Muscle of leg (tissue), 3 donors: ENCODE measurements at regions not wholly inside any gene's neighbourhood (a gene's known extent, or its start where the extent isn't known, plus 50 kb on each side); places are given as distances from the start of the nearest gene placed in this dataset.
A peak's percentile ranks its signal among the peaks of the same experiment; 100 is the strongest.

Source experiments
- DNase-seq: peaks from one replicate; pipeline ENCODE4 v3.0.0; 2013
- H3K27ac ChIP-seq: one replicate; pipeline ENCODE4 v1.5.1; 2013; ENCODE audit warnings: mild to moderate bottlenecking, low read length, control low read depth
- H3K27me3 ChIP-seq: one replicate; pipeline ENCODE4 v1.6.1; 2013; ENCODE audit warnings: low read length; ENCODE audit not compliant: control insufficient read depth, insufficient read depth
- H3K36me3 ChIP-seq: one replicate; pipeline ENCODE4 v1.6.1; 2013; ENCODE audit warnings: low read length; ENCODE audit not compliant: control insufficient read depth, insufficient read depth
- H3K4me1 ChIP-seq: one replicate; pipeline ENCODE4 v1.6.1; 2013; ENCODE audit warnings: low read length; ENCODE audit not compliant: control insufficient read depth, insufficient read depth
- H3K4me3 ChIP-seq: one replicate; pipeline ENCODE4 v1.5.1; 2013; ENCODE audit warnings: low read length, control low read depth
- H3K9me3 ChIP-seq: replicated peaks from 2 replicates; pipeline ENCODE4 v1.6.1; 2013; ENCODE audit warnings: low read depth, low read length; ENCODE audit not compliant: control insufficient read depth
- WGBS: methylation state at CpG from one replicate; pipeline ENCODE4 v1.1.5; 2013; ENCODE audit warnings: missing lambda C conversion rate; ENCODE audit not compliant: insufficient coverage; 5-methylcytosine and 5-hydroxymethylcytosine counted together

- no peak for DNase-seq
- H3K4me3 ChIP-seq: no peak overlapping the region
- no peaks in the 10 kb centered on the region for H3K36me3 ChIP-seq
- no peak overlapping the region for H3K27ac ChIP-seq
- H3K4me1 ChIP-seq: no peaks in the 10 kb centered on the region
- WGBS: no CpG with 5 or more reads among the region's 1 CpG
- H3K27me3 ChIP-seq: no peaks in the 10 kb centered on the region
- peaks cover 8% of the 10 kb centered on the region for H3K9me3 ChIP-seq
These were observed 530.3 kb downstream of the EPHA5 start for GRCh38 chr4:65139998-65140397.

GRCh38 chr4:65126200-65126599, 544.1 kb downstream of the EPHA5 start:
- H3K9me3 ChIP-seq: no peaks in the 10 kb centered on the region
- no peaks in the 10 kb centered on the region for H3K4me1 ChIP-seq
- DNase-seq: no peak
- H3K4me3 ChIP-seq: no peak overlapping the region
- no CpG with 5 or more reads among the region's 2 CpGs for WGBS
- H3K27ac ChIP-seq: no peak overlapping the region
- H3K27me3 ChIP-seq: no peaks in the 10 kb centered on the region
- no peaks in the 10 kb centered on the region for H3K36me3 ChIP-seq

GRCh38 chr4:65120287-65120686, 550.0 kb downstream of the EPHA5 start:
- Histone ChIP-seq H3K27ac (no peak overlapping the region), H3K4me3 (no peak overlapping the region), H3K36me3 (no peaks in the 10 kb centered on the region), H3K4me1 (no peaks in the 10 kb centered on the region), H3K27me3 (no peaks in the 10 kb centered on the region), H3K9me3 (no peaks in the 10 kb centered on the region)
- DNase-seq: no peak
- no CpG with 5 or more reads among the region's 1 CpG for WGBS

GRCh38 chr4:65102419-65102818, 567.9 kb downstream of the EPHA5 start:
- Histone ChIP-seq H3K4me3 (no peak overlapping the region), H3K9me3 (no peaks in the 10 kb centered on the region), H3K27me3 (no peaks in the 10 kb centered on the region), H3K27ac (no peak overlapping the region), H3K4me1 (no peaks in the 10 kb centered on the region), H3K36me3 (no peaks in the 10 kb centered on the region)
- no peak for DNase-seq
- WGBS: no CpG with 5 or more reads among the region's 2 CpGs

- no peaks in the 10 kb centered on the region for H3K9me3 ChIP-seq
- no peak for DNase-seq
- H3K36me3 ChIP-seq: no peaks in the 10 kb centered on the region
- no CpG with 5 or more reads among the region's 1 CpG for WGBS
- H3K27me3 ChIP-seq: no peaks in the 10 kb centered on the region
- H3K4me3 ChIP-seq: no peak overlapping the region
- no peaks in the 10 kb centered on the region for H3K4me1 ChIP-seq
- H3K27ac ChIP-seq: no peak overlapping the region
These were observed 573.7 kb downstream of the EPHA5 start for GRCh38 chr4:65096630-65097029.

- no peaks in the 10 kb centered on the region for H3K4me1 ChIP-seq
- no peaks in the 10 kb centered on the region for H3K9me3 ChIP-seq
- H3K36me3 ChIP-seq: no peaks in the 10 kb centered on the region
- no peak for DNase-seq
- no peak overlapping the region for H3K4me3 ChIP-seq
- H3K27ac ChIP-seq: no peak overlapping the region
- no peaks in the 10 kb centered on the region for H3K27me3 ChIP-seq
These were observed 580.6 kb downstream of the EPHA5 start for GRCh38 chr4:65089666-65090065.

GRCh38 chr4:65083076-65083475, 587.2 kb downstream of the EPHA5 start:
- H3K4me1 ChIP-seq: no peaks in the 10 kb centered on the region
- H3K27ac ChIP-seq: no peak overlapping the region
- no peak overlapping the region for H3K4me3 ChIP-seq
- peak; percentile 29 for DNase-seq
- no peaks in the 10 kb centered on the region for H3K27me3 ChIP-seq
- no peaks in the 10 kb centered on the region for H3K9me3 ChIP-seq
- no peaks in the 10 kb centered on the region for H3K36me3 ChIP-seq
- no CpG with 5 or more reads among the region's 3 CpGs for WGBS

- DNase-seq: no peak
- H3K9me3 ChIP-seq: no peaks in the 10 kb centered on the region
- H3K27ac ChIP-seq: no peak overlapping the region
- H3K27me3 ChIP-seq: no peaks in the 10 kb centered on the region
- no peaks in the 10 kb centered on the region for H3K4me1 ChIP-seq
- H3K4me3 ChIP-seq: no peak overlapping the region
- no CpG with 5 or more reads among the region's 1 CpG for WGBS
- no peaks in the 10 kb centered on the region for H3K36me3 ChIP-seq
These were observed 598.7 kb downstream of the EPHA5 start for GRCh38 chr4:65071564-65071963.

GRCh38 chr4:65069177-65069576, 601.1 kb downstream of the EPHA5 start:
- no peak for DNase-seq
- H3K9me3 ChIP-seq: no peaks in the 10 kb centered on the region
- no peak overlapping the region for H3K4me3 ChIP-seq
- no peaks in the 10 kb centered on the region for H3K4me1 ChIP-seq
- H3K27ac ChIP-seq: no peak overlapping the region
- 68% methylated on average over 6 of the region's 6 CpGs for WGBS
- no peaks in the 10 kb centered on the region for H3K36me3 ChIP-seq
- no peaks in the 10 kb centered on the region for H3K27me3 ChIP-seq

- Histone ChIP-seq H3K36me3 (no peaks in the 10 kb centered on the region), H3K4me3 (no peak overlapping the region), H3K27me3 (no peaks in the 10 kb centered on the region), H3K9me3 (no peaks in the 10 kb centered on the region), H3K4me1 (no peaks in the 10 kb centered on the region), H3K27ac (no peak overlapping the region)
- no peak for DNase-seq
These were observed 604.2 kb downstream of the EPHA5 start for GRCh38 chr4:65066106-65066505.

GRCh38 chr4:65063601-65064000, 606.7 kb downstream of the EPHA5 start:
- Histone ChIP-seq H3K9me3 (no peaks in the 10 kb centered on the region), H3K4me3 (no peak overlapping the region), H3K27me3 (no peaks in the 10 kb centered on the region), H3K4me1 (no peaks in the 10 kb centered on the region), H3K27ac (no peak overlapping the region), H3K36me3 (no peaks in the 10 kb centered on the region)
- DNase-seq: no peak
- WGBS: no CpG with 5 or more reads among the region's 1 CpG
